ENCODE measurements at regions not wholly inside any gene's neighbourhood (a gene's known extent, or its start where the extent isn't known, plus 50 kb on each side); places are given as distances from the start of the nearest gene placed in this dataset.
"Not testable (repeated sequence)": the region's sequence is repeated elsewhere in the genome, so short reads cannot be mapped to it uniquely, and the experiment has no call there.

GRCh38 chr4:175033162-175033561 lies 115.0 kb downstream of the ADAM29 start:
- no peak for DNase-seq (ENCODE audit: low read depth)

- DNase-seq (ENCODE audit: low read depth) = no peak
Measured at GRCh38 chr4:175034007-175034406, 115.8 kb downstream of the ADAM29 start.

GRCh38 chr4:175034986-175035705 lies 117.0 kb downstream of the ADAM29 start:
- peak; percentile 58 for DNase-seq (ENCODE audit: low read depth)

GRCh38 chr4:175035905-175036304 lies 117.7 kb downstream of the ADAM29 start:
- peak; percentile 97 for DNase-seq (ENCODE audit: low read depth)

- DNase-seq (ENCODE audit: low read depth) = no peak
Measured at GRCh38 chr4:175048111-175048784, 130.1 kb downstream of the ADAM29 start.

- no peak for DNase-seq (ENCODE audit: low read depth)
Measured at GRCh38 chr4:175048906-175049305, 130.7 kb downstream of the ADAM29 start.

DNA sequence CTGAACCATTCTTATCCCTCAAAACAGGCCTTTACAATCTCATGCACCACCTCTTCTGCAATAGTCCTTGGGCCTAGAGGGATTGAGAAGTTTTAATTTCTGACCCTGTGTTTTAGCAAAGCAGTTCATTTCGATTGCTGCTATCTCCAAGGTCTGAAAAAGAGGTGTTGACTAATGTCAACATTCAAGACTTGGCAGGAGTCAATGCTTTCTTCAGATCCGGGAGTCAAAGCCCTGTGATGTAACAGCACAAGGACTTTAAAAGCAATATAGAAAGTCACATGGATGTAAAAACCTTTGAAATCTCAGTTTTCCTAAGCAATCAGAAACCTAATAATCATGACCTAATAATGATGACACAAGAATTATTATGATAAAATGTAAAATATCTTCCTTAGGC lies 133.8 kb downstream of the ADAM29 start:
- peak; percentile 58 for DNase-seq (ENCODE audit: low read depth)

- DNase-seq (ENCODE audit: low read depth) = no peak
Measured at GRCh38 chr4:175054980-175055379, 136.8 kb downstream of the ADAM29 start.

DNA sequence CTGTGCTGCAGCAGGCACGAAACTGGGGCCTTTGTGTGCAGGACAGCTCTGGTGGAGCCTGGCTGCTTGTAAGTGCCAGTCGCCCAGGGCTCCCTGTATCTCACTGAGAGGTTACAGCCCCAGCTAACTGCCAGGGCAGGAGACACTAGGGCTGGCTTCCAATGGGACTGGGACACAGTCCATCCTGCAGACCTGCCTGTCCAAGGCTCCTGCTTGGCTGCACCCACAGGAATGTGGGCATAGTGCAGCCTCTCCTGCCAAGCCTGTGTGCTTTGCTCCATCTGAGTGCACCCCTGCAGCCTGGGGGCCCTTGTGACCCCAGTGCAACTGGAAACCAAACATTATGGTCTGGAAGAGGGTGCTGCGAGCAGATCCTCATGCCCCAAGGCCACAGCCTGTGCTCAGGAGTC lies 144.0 kb downstream of the ADAM29 start:
- no peak for DNase-seq (ENCODE audit: low read depth)

- DNase-seq (ENCODE audit: low read depth) = no peak
Measured at GRCh38 chr4:175065228-175065627, 147.1 kb downstream of the ADAM29 start.

GRCh38 chr4:175066923-175067627 lies 148.9 kb downstream of the ADAM29 start:
- DNase-seq (ENCODE audit: low read depth) = peak; percentile 28

DNA sequence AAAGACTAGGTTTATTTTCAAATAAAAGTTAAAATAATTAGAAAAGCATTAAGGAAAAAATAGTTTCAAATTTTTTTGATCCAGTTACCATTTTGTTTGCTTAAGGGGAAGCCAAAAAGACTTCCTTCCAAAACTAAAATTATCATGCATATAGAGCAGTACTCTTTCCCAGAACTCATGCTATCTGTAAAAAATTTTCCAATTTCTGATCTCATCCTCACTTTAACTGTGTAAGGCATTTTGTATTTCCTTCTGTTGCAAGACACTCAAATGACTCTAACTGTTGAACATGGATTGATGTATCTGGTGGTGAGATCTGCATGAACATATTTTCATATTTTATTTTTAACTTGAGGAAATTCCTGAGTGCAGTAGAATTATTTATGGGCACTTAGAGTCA lies 150.1 kb downstream of the ADAM29 start:
- no peak for DNase-seq (ENCODE audit: low read depth)

DNA sequence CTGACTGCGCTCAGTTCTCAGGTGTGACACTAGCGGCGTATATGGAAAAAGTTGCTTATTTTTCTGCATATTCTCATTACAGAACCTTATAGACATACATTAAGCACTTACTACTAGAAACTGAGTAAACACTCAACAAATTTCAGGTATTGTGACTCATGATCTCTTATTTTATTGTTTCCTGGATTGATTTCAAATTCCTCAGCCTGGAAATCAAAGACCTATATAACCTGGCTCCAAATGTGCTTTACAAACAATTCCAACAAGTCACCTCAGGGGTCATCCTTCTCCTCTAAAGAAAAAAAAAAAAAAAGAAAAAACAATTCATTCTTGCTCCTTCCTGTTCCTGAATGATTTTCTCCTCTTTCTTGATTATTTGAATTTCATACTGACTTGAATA lies 152.3 kb downstream of the ADAM29 start:
- DNase-seq (ENCODE audit: low read depth) = no peak

- peak; percentile 70 for DNase-seq (ENCODE audit: low read depth)
Measured at GRCh38 chr4:175071123-175071522, 153.0 kb downstream of the ADAM29 start.

- DNase-seq (ENCODE audit: low read depth) = no peak
Measured at GRCh38 chr4:175087145-175087544, 169.0 kb downstream of the ADAM29 start.

GRCh38 chr4:175090116-175090515 lies 172.0 kb downstream of the ADAM29 start:
- DNase-seq (ENCODE audit: low read depth) = no peak

GRCh38 chr4:175091649-175092048 lies 173.5 kb downstream of the ADAM29 start:
- no peak for DNase-seq (ENCODE audit: low read depth)

DNA sequence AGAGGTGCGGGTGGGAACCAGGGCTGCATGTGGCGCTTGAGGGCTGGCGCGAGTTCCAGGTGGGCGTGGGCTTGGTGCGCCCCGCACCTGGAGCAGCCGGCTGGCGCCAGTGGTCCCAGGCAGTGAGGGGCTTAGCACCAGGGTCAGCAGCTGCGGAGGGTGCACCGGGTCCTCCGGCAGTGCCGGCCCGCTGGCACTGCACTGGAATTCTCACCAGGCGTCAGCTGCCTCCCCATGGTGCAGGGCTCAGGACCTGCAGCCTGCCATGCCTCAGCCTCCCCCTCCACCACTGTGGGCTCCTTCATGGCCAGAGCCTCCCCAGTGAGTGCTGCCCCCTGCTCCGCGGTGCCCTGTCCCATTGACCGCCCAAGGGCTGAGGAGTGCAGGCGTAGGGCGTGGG lies 174.0 kb downstream of the ADAM29 start:
- DNase-seq (ENCODE audit: low read depth) = no peak

GRCh38 chr4:175093055-175093454 lies 174.9 kb downstream of the ADAM29 start:
- DNase-seq (ENCODE audit: low read depth) = not testable (repeated sequence)

DNA sequence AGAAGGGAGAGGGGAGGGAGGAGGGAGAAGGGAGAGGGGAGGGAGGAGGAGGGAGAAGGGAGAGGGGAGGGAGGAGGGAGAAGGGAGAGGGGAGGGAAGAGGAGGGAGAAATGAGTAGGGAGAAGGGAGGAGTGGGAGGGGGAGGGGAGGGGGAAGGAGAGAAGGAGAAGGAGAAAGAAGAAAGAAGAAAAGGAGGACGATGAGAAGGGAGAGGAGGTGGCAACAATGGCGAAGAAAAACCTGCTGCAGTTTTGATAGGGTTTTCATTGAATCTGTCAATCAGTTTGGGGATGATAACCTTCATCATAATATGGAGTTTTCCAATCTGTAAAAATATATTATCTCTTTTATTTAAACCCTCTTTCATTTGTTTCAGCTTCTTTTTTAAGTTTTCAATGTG lies 185.2 kb downstream of the ADAM29 start:
- no peak for DNase-seq (ENCODE audit: low read depth)

GRCh38 chr4:175106301-175106700 lies 188.1 kb downstream of the ADAM29 start:
- DNase-seq (ENCODE audit: low read depth) = no peak

- DNase-seq (ENCODE audit: low read depth) = no peak
Measured at GRCh38 chr4:175109933-175110332, 191.8 kb downstream of the ADAM29 start.

- peak; percentile 65 for DNase-seq (ENCODE audit: low read depth)
Measured at GRCh38 chr4:175125410-175126068, 207.4 kb downstream of the ADAM29 start.
